WERI-Rb-1 (cell line): ENCODE measurements at regions not wholly inside any gene's neighbourhood (a gene's known extent, or its start where the extent isn't known, plus 50 kb on each side); places are given as distances from the start of the nearest gene placed in this dataset.
A peak's percentile ranks its signal among the peaks of the same experiment; 100 is the strongest.

Experiments used
- DNase-seq: peaks from one replicate; pipeline ENCODE4 v3.0.0-alpha.2; 2020
- H3K27ac ChIP-seq: fragments of 250-450 bp; sonication (Bioruptor Pico); 2 replicates; pipeline ENCODE4 v1.5.1; 2020; ENCODE audit warnings: mild to moderate bottlenecking, moderate library complexity
- H3K27me3 ChIP-seq: fragments of 250-450 bp; sonication (Bioruptor Pico); 2 replicates; pipeline ENCODE4 v1.5.1; 2021; ENCODE audit warnings: mild to moderate bottlenecking, low read depth, moderate library complexity; ENCODE audit not compliant: insufficient read depth, severe bottlenecking
- H3K36me3 ChIP-seq: fragments of 250-450 bp; sonication (Bioruptor Pico); 2 replicates; pipeline ENCODE4 v1.5.1; 2020; ENCODE audit warnings: mild to moderate bottlenecking, moderate library complexity
- H3K4me3 ChIP-seq: 2 replicates; pipeline ENCODE4 v1.5.1; 2011; ENCODE audit warnings: low read depth, mild to moderate bottlenecking, control low read depth, low read length
- H3K9me3 ChIP-seq: fragments of 250-450 bp; sonication (Bioruptor Pico); 2 replicates; pipeline ENCODE4 v1.5.1; 2021; ENCODE audit warnings: mild to moderate bottlenecking, moderate library complexity; ENCODE audit not compliant: severe bottlenecking
- TF ChIP-seq, protein P1 (sequence below): IDR thresholded peaks from 2 replicates; pipeline ENCODE4 v1.5.1; 2011; ENCODE audit warnings: low read depth, mild to moderate bottlenecking, control low read depth, inconsistent platforms, low read length

DNA sequence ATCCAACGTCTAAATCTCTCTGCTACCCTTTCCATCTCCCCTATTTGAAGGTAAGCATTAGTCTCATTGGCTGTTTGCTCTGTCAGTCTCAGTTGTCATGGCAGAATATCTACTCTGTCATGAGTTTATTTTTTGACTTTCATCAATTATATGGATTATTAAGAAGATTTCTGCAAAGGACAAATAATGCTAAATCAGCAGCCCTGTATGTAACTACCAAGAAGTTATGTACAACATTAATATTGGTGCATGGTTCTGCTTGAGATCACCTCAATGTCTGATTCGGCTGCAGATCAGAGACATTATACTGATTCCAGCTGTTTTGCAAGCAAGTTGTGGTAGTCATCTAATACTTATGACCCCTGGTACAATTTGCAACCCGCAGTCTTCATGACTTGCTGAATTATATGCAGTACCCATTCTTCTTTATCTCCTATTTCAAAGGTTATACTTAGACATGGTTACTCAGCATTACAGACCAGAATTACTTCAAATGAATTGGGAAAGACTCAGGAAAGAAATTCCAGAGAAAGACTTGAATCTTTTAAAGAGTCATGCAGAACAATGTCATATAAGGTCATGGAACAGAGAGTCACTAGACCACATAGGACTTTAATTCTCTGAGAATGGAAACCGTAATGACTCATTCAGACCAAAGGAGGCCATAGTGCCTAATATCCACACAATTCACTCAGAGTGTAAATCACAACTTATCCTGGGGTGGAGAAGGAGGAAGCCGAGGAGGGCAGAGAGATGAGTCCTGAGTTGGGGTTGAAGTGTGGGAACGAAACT, 201.4 kb downstream of the IBTK start:
- Histone ChIP-seq H3K4me3 (no peak overlapping the region), H3K27me3 (no peaks in the 10 kb centered on the region), H3K36me3 (no peaks in the 10 kb centered on the region), H3K9me3 (no peaks in the 10 kb centered on the region), H3K27ac (no peak overlapping the region)
- DNase-seq = no peak
- TF ChIP-seq, protein P1, sequence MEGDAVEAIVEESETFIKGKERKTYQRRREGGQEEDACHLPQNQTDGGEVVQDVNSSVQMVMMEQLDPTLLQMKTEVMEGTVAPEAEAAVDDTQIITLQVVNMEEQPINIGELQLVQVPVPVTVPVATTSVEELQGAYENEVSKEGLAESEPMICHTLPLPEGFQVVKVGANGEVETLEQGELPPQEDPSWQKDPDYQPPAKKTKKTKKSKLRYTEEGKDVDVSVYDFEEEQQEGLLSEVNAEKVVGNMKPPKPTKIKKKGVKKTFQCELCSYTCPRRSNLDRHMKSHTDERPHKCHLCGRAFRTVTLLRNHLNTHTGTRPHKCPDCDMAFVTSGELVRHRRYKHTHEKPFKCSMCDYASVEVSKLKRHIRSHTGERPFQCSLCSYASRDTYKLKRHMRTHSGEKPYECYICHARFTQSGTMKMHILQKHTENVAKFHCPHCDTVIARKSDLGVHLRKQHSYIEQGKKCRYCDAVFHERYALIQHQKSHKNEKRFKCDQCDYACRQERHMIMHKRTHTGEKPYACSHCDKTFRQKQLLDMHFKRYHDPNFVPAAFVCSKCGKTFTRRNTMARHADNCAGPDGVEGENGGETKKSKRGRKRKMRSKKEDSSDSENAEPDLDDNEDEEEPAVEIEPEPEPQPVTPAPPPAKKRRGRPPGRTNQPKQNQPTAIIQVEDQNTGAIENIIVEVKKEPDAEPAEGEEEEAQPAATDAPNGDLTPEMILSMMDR = no peak

DNA sequence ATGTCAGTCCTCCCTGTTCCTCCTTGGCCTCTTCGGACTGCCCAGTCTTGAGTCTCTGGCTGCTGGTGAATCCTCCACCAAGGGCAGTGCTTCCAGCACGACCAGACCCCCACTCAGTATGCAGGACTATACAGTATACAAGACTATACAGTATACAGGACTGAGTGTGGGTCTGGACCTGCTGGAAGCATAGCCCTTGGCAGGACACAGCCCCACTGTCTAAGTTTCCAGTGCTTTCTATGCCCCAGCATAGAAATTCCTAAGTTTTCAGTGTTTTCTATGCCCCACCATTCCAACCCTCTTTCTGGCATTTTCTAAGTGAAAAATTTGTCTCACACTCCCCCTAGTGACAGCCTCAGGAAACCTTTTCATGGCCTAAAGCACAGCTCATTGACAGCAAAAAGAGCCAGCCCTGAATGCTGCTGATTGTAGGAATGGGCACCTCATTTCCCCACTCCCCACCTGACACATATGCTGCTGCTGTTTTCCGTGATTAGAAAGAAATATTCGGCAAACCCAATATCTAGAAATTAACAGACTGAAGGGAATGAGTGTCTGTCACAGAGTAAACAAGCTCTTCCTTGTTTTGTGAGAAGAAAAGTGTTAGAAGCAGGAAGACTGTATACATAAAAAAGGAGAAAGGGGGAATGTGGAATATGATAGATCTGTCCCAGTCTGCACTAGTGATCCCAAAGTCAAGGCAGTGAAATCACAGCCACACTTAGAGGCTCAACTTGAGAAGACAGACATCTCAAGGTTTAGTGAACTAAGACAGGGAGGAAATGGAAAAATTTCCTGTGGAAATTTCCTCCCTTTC, 206.9 kb downstream of the IBTK start:
- Histone ChIP-seq H3K36me3 (no peaks in the 10 kb centered on the region), H3K9me3 (no peaks in the 10 kb centered on the region), H3K27me3 (no peaks in the 10 kb centered on the region), H3K27ac (no peak overlapping the region), H3K4me3 (no peak overlapping the region)
- peak; percentile 44 for DNase-seq
- TF ChIP-seq, protein P1 = peak; percentile 65; the same call in 1 of the 2 replicates

DNA sequence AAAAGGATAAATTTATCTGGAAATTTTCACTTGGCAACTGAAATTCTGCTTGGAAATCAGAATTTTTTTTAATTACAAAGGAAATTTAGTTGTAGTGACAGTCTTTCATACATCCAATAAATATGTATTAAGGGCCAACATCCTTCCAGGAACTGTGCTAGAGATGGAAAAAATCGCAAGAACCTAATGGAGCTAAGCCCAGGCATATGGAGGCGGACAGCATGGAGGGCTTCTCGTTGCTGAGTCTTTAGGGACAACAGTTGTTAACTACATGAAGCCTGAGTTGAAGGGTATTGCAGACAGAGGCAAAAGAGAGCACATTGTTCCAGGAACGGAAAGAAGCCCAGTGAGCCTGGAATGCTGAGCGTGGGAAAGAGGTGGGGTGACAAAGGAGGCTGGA, 208.9 kb downstream of the IBTK start:
- Histone ChIP-seq H3K9me3 (no peaks in the 10 kb centered on the region), H3K27me3 (no peaks in the 10 kb centered on the region), H3K27ac (no peak overlapping the region), H3K36me3 (no peaks in the 10 kb centered on the region), H3K4me3 (no peak overlapping the region)
- TF ChIP-seq, protein P1 = no peak
- DNase-seq = no peak

DNA sequence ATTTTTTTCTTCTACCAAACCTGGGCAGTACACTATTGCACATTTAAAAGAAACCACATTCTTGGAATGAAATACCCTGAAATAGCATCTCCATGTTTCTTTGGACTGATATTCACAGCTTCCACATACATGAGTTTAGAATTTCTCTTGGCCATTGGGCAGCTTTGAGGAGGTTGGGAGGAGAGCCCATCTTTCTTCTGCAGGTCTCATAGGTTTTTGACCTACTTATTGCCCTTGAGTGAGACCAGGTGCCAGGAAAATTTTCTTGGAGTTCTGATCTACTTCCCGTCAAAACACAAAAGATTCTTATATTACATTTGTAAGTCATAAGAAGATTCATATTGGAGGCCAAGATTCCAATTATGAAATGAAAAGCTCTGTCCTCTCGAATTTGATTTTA, 212.0 kb downstream of the IBTK start:
- TF ChIP-seq, protein P1 = no peak
- Histone ChIP-seq H3K27ac (no peak overlapping the region), H3K36me3 (no peaks in the 10 kb centered on the region), H3K27me3 (no peaks in the 10 kb centered on the region), H3K9me3 (no peaks in the 10 kb centered on the region), H3K4me3 (no peak overlapping the region)
- no peak for DNase-seq

DNA sequence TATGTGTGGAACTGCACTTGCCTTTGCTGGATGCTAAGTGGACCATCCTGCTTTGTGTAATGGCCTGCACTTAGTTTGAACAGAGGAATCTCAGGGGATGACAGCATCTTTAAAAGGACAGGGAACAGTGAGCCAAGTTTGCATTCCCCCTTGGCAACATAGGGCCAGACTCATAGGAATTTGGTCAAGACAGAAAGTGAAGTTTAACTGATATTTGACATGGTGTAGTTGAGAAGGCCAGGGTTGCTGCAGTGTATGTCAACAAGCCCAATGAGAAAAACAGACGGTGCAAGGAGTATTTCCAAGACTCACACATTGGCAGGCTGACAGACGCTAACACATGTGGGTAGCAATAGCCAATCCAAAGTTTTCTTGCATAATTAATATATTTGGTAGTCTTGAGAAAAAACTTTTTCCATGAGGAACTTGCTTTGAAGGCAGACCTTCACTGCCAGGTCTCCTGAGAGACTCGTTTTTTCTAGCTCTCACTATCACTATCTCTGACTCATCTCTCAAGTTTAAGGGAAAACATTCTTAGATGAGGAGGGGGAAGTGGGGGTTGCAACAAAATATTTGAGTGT, 213.8 kb downstream of the IBTK start:
- Histone ChIP-seq H3K27ac (no peak overlapping the region), H3K4me3 (no peak overlapping the region), H3K27me3 (no peaks in the 10 kb centered on the region), H3K9me3 (no peaks in the 10 kb centered on the region), H3K36me3 (no peaks in the 10 kb centered on the region)
- no peak for DNase-seq
- TF ChIP-seq, protein P1 = no peak
